Right lobe of liver (tissue), 4 donors: ENCODE measurements at regions not wholly inside any gene's neighbourhood (a gene's known extent, or its start where the extent isn't known, plus 50 kb on each side); places are given as distances from the start of the nearest gene placed in this dataset.

ENCODE experiments used
- CTCF ChIP-seq, 4 donors: fragments of 200-600 bp in 3 of 4; fragments of 450-650 bp in 1 of 4; IDR thresholded peaks; one replicate each; pipeline versions ENCODE4 v1.5.1 to v1.8.0; 2016 to 2022; ENCODE audit warnings: antibody characterized with exemption in 4 of 4, mild to moderate bottlenecking in 2 of 4
- POLR2A ChIP-seq: fragments of 450-650 bp; IDR thresholded peaks from one replicate; pipeline ENCODE4 v1.6.1; 2017; ENCODE audit warnings: antibody characterized with exemption, mild to moderate bottlenecking
- donor health status: DM: no; HTN: no; CAD: no.
- donor health status: DM: no; HTN: no; CAD: no.
- donor health status: DM: no; HTN: yes; CAD: no.

GRCh38 chr13:72384879-72385278 lies 342.6 kb downstream of the MZT1 start:
- TF ChIP-seq POLR2A (no peak), CTCF (IDR thresholded peaks at IDR 0.05) (no peak)
